Stimulated activated effector memory CD8-positive, alpha-beta T cell treated with anti-CD3 and anti-CD28 coated beads, Interleukin-12 subunit alpha, Interleukin-12 subunit beta, amount 100 ng/mL, for 72 hours (primary cell): ENCODE measurements at regions not wholly inside any gene's neighbourhood (a gene's known extent, or its start where the extent isn't known, plus 50 kb on each side); places are given as distances from the start of the nearest gene placed in this dataset.
"Not testable (repeated sequence)": the region's sequence is repeated elsewhere in the genome, so short reads cannot be mapped to it uniquely, and the experiment has no call there.

Source experiments
- ATAC-seq: fragments of 150-1000 bp; cut with Tn5 transposase; 2 replicates; pipeline ENCODE4 v1.10.0; 2021
- DNase-seq, 2 donors: peaks; one replicate each; pipeline ENCODE4 v3.0.0; 2021 to 2022; ENCODE audit warnings: low spot score in 2 of 2
- H3K27ac Mint-ChIP-seq: one replicate; pipeline ENCODE4 v1.8.0; 2022; ENCODE audit warnings: mild to moderate bottlenecking, mixed read lengths
- H3K36me3 Mint-ChIP-seq: one replicate; pipeline ENCODE4 v1.8.0; 2022; ENCODE audit warnings: mild to moderate bottlenecking, mixed read lengths
- H3K4me1 Mint-ChIP-seq: one replicate; pipeline ENCODE4 v1.8.0; 2022; ENCODE audit warnings: mixed read lengths
- H3K4me3 Mint-ChIP-seq: one replicate; pipeline ENCODE4 v1.8.0; 2022; ENCODE audit warnings: mild to moderate bottlenecking, mixed read lengths
- H3K9me3 Mint-ChIP-seq: one replicate; pipeline ENCODE4 v1.8.0; 2022; ENCODE audit warnings: mixed read lengths

GRCh38 chr10:118927321-118927720 is 102.2 kb upstream of the NANOS1 start:
- no peak for ATAC-seq
- no peaks in the 10 kb centered on the region for H3K36me3 Mint-ChIP-seq

GRCh38 chr10:118930614-118931013 is 98.9 kb upstream of the NANOS1 start:
- Mint-ChIP-seq H3K36me3 (no peaks in the 10 kb centered on the region), H3K9me3 (peaks cover 17% of the 10 kb centered on the region), H3K4me3 (no peak overlapping the region), H3K4me1 (no peaks in the 10 kb centered on the region), H3K27ac (no peak overlapping the region)
- ATAC-seq (no peak), DNase-seq (no peak)

More at GRCh38 chr10:118927321-118927720, 102.2 kb upstream of the NANOS1 start:
- H3K27ac Mint-ChIP-seq = no peak overlapping the region
- H3K4me3 Mint-ChIP-seq = no peak overlapping the region
- no peaks in the 10 kb centered on the region for H3K4me1 Mint-ChIP-seq
- DNase-seq = no peak
- H3K9me3 Mint-ChIP-seq = peaks cover 17% of the 10 kb centered on the region

- no peaks in the 10 kb centered on the region for H3K4me1 Mint-ChIP-seq
- peaks cover 17% of the 10 kb centered on the region for H3K9me3 Mint-ChIP-seq
- DNase-seq = no peak
- no peak overlapping the region for H3K4me3 Mint-ChIP-seq
- H3K36me3 Mint-ChIP-seq = no peaks in the 10 kb centered on the region
- no peak for ATAC-seq
- H3K27ac Mint-ChIP-seq = no peak overlapping the region
These were observed 98.1 kb upstream of the NANOS1 start for GRCh38 chr10:118931436-118931835.

- H3K4me3 Mint-ChIP-seq, H3K36me3 Mint-ChIP-seq, ATAC-seq, DNase-seq, H3K27ac Mint-ChIP-seq, H3K4me1 Mint-ChIP-seq: not testable (repeated sequence)
- peaks cover 17% of the 10 kb centered on the region for H3K9me3 Mint-ChIP-seq
These were observed 97.4 kb upstream of the NANOS1 start for GRCh38 chr10:118932154-118932553.

GRCh38 chr10:118937226-118937625 is 92.3 kb upstream of the NANOS1 start:
- H3K4me1 Mint-ChIP-seq = no peaks in the 10 kb centered on the region
- H3K9me3 Mint-ChIP-seq = no peaks in the 10 kb centered on the region
- ATAC-seq (no peak), DNase-seq (no peak)
- H3K36me3 Mint-ChIP-seq = no peaks in the 10 kb centered on the region
- no peak overlapping the region for H3K27ac Mint-ChIP-seq
- H3K4me3 Mint-ChIP-seq = no peak overlapping the region

- Mint-ChIP-seq H3K4me1 (no peaks in the 10 kb centered on the region), H3K4me3 (no peak overlapping the region), H3K27ac (no peak overlapping the region), H3K9me3 (no peaks in the 10 kb centered on the region), H3K36me3 (no peaks in the 10 kb centered on the region)
- ATAC-seq = peak; percentile 69
- DNase-seq = no peak
These were observed 90.1 kb upstream of the NANOS1 start for GRCh38 chr10:118939211-118940007.

- Mint-ChIP-seq H3K36me3 (no peaks in the 10 kb centered on the region), H3K9me3 (no peaks in the 10 kb centered on the region), H3K27ac (no peak overlapping the region), H3K4me3 (no peak overlapping the region), H3K4me1 (no peaks in the 10 kb centered on the region)
- ATAC-seq (no peak), DNase-seq (no peak)
These were observed 89.1 kb upstream of the NANOS1 start for GRCh38 chr10:118940386-118940785.

GRCh38 chr10:118943253-118943652 is 86.3 kb upstream of the NANOS1 start:
- Mint-ChIP-seq H3K4me1 (no peaks in the 10 kb centered on the region), H3K36me3 (no peaks in the 10 kb centered on the region), H3K9me3 (no peaks in the 10 kb centered on the region), H3K27ac (no peak overlapping the region), H3K4me3 (no peak overlapping the region)
- DNase-seq (peak in 1 of 2 donors; percentile 13), ATAC-seq (no peak)

GRCh38 chr10:118944959-118945633 is 84.4 kb upstream of the NANOS1 start:
- H3K27ac Mint-ChIP-seq = no peak overlapping the region
- H3K4me3 Mint-ChIP-seq = no peak overlapping the region
- no peak for ATAC-seq
- no peaks in the 10 kb centered on the region for H3K4me1 Mint-ChIP-seq
- no peaks in the 10 kb centered on the region for H3K36me3 Mint-ChIP-seq
- no peaks in the 10 kb centered on the region for H3K9me3 Mint-ChIP-seq
- peak in 1 of 2 donors; percentile 32 for DNase-seq

- no peaks in the 10 kb centered on the region for H3K4me1 Mint-ChIP-seq
- no peak overlapping the region for H3K4me3 Mint-ChIP-seq
- no peak overlapping the region for H3K27ac Mint-ChIP-seq
- DNase-seq (no peak), ATAC-seq (peak; percentile 27)
- H3K36me3 Mint-ChIP-seq = no peaks in the 10 kb centered on the region
- H3K9me3 Mint-ChIP-seq = no peaks in the 10 kb centered on the region
These were observed 80.7 kb upstream of the NANOS1 start for GRCh38 chr10:118948786-118949185.

GRCh38 chr10:118950190-118950680 is 79.3 kb upstream of the NANOS1 start:
- Mint-ChIP-seq H3K27ac (no peak overlapping the region), H3K36me3 (no peaks in the 10 kb centered on the region), H3K4me3 (no peak overlapping the region), H3K9me3 (no peaks in the 10 kb centered on the region), H3K4me1 (no peaks in the 10 kb centered on the region)
- DNase-seq (peak in 1 of 2 donors; percentile 32), ATAC-seq (no peak)

- DNase-seq = no peak
- Mint-ChIP-seq H3K27ac (no peak overlapping the region), H3K4me3 (no peak overlapping the region), H3K36me3 (no peaks in the 10 kb centered on the region), H3K4me1 (no peaks in the 10 kb centered on the region), H3K9me3 (no peaks in the 10 kb centered on the region)
- no peak for ATAC-seq
These were observed 78.4 kb upstream of the NANOS1 start for GRCh38 chr10:118950997-118951637.

- H3K9me3 Mint-ChIP-seq = no peaks in the 10 kb centered on the region
- no peaks in the 10 kb centered on the region for H3K4me1 Mint-ChIP-seq
- H3K27ac Mint-ChIP-seq = no peak overlapping the region
- DNase-seq (peak in 1 of 2 donors; percentile 40), ATAC-seq (no peak)
- H3K36me3 Mint-ChIP-seq = no peaks in the 10 kb centered on the region
- H3K4me3 Mint-ChIP-seq = no peak overlapping the region
These were observed 76.8 kb upstream of the NANOS1 start for GRCh38 chr10:118952493-118953295.

GRCh38 chr10:118953598-118954393 is 75.7 kb upstream of the NANOS1 start:
- Mint-ChIP-seq H3K4me1 (peaks cover 2% of the 10 kb centered on the region), H3K27ac (no peak overlapping the region), H3K36me3 (no peaks in the 10 kb centered on the region), H3K9me3 (no peaks in the 10 kb centered on the region), H3K4me3 (no peak overlapping the region)
- DNase-seq = peak in 1 of 2 donors; percentile 28
- ATAC-seq = no peak
